ENCODE measurements at regions not wholly inside any gene's neighbourhood (a gene's known extent, or its start where the extent isn't known, plus 50 kb on each side); places are given as distances from the start of the nearest gene placed in this dataset.

- H3K27me3 ChIP-seq (ENCODE audit: control insufficient read depth, insufficient read depth, low read length), result no peaks in the 10 kb centered on the region
- DNase-seq, result no peak
- no peaks in the 10 kb centered on the region for H3K36me3 ChIP-seq (replicated peaks; ENCODE audit: control insufficient read depth, insufficient read depth, low read length)
- no peak overlapping the region for H3K4me3 ChIP-seq (ENCODE audit: insufficient read depth, low read depth, low read length)
Measured at GRCh38 chr6:137729866-137730629, 137.0 kb upstream of the TNFAIP3 start.

GRCh38 chr6:137731600-137731959 lies 135.5 kb upstream of the TNFAIP3 start:
- H3K36me3 ChIP-seq (replicated peaks; ENCODE audit: control insufficient read depth, insufficient read depth, low read length), result no peaks in the 10 kb centered on the region
- DNase-seq, result no peak
- no peaks in the 10 kb centered on the region for H3K27me3 ChIP-seq (ENCODE audit: control insufficient read depth, insufficient read depth, low read length)
- no peak overlapping the region for H3K4me3 ChIP-seq (ENCODE audit: insufficient read depth, low read depth, low read length)

GRCh38 chr6:137731960-137732616 lies 135.0 kb upstream of the TNFAIP3 start:
- H3K36me3 ChIP-seq (replicated peaks; ENCODE audit: control insufficient read depth, insufficient read depth, low read length), result no peaks in the 10 kb centered on the region
- H3K4me3 ChIP-seq (ENCODE audit: insufficient read depth, low read depth, low read length), result no peak overlapping the region
- DNase-seq, result no peak
- no peaks in the 10 kb centered on the region for H3K27me3 ChIP-seq (ENCODE audit: control insufficient read depth, insufficient read depth, low read length)

GRCh38 chr6:137733372-137733771 lies 133.7 kb upstream of the TNFAIP3 start:
- H3K27me3 ChIP-seq (ENCODE audit: control insufficient read depth, insufficient read depth, low read length), result no peaks in the 10 kb centered on the region
- H3K36me3 ChIP-seq (replicated peaks; ENCODE audit: control insufficient read depth, insufficient read depth, low read length), result no peaks in the 10 kb centered on the region
- no peak overlapping the region for H3K4me3 ChIP-seq (ENCODE audit: insufficient read depth, low read depth, low read length)
- DNase-seq, result no peak

GRCh38 chr6:137734005-137734874 lies 132.8 kb upstream of the TNFAIP3 start:
- Histone ChIP-seq H3K4me3 (ENCODE audit: insufficient read depth, low read depth, low read length) (no peak overlapping the region), H3K36me3 (replicated peaks; ENCODE audit: control insufficient read depth, insufficient read depth, low read length) (no peaks in the 10 kb centered on the region), H3K27me3 (ENCODE audit: control insufficient read depth, insufficient read depth, low read length) (no peaks in the 10 kb centered on the region)
- DNase-seq, result no peak

- Histone ChIP-seq H3K4me3 (ENCODE audit: insufficient read depth, low read depth, low read length) (no peak overlapping the region), H3K27me3 (ENCODE audit: control insufficient read depth, insufficient read depth, low read length) (no peaks in the 10 kb centered on the region), H3K36me3 (replicated peaks; ENCODE audit: control insufficient read depth, insufficient read depth, low read length) (no peaks in the 10 kb centered on the region)
- no peak for DNase-seq
Measured at GRCh38 chr6:137734875-137735182, 132.2 kb upstream of the TNFAIP3 start.

- no peak for DNase-seq
- Histone ChIP-seq H3K4me3 (ENCODE audit: insufficient read depth, low read depth, low read length) (no peak overlapping the region), H3K27me3 (ENCODE audit: control insufficient read depth, insufficient read depth, low read length) (no peaks in the 10 kb centered on the region), H3K36me3 (replicated peaks; ENCODE audit: control insufficient read depth, insufficient read depth, low read length) (no peaks in the 10 kb centered on the region)
Measured at GRCh38 chr6:137736048-137736818, 130.8 kb upstream of the TNFAIP3 start.

GRCh38 chr6:137736911-137737310 lies 130.1 kb upstream of the TNFAIP3 start:
- H3K4me3 ChIP-seq (ENCODE audit: insufficient read depth, low read depth, low read length), result no peak overlapping the region
- H3K27me3 ChIP-seq (ENCODE audit: control insufficient read depth, insufficient read depth, low read length), result no peaks in the 10 kb centered on the region
- DNase-seq, result no peak
- no peaks in the 10 kb centered on the region for H3K36me3 ChIP-seq (replicated peaks; ENCODE audit: control insufficient read depth, insufficient read depth, low read length)

GRCh38 chr6:137737836-137738596 lies 129.0 kb upstream of the TNFAIP3 start:
- DNase-seq, result no peak
- H3K27me3 ChIP-seq (ENCODE audit: control insufficient read depth, insufficient read depth, low read length), result no peaks in the 10 kb centered on the region

GRCh38 chr6:137738931-137739504 lies 128.0 kb upstream of the TNFAIP3 start:
- Histone ChIP-seq H3K4me3 (ENCODE audit: insufficient read depth, low read depth, low read length) (no peak overlapping the region), H3K27me3 (ENCODE audit: control insufficient read depth, insufficient read depth, low read length) (no peaks in the 10 kb centered on the region), H3K36me3 (replicated peaks; ENCODE audit: control insufficient read depth, insufficient read depth, low read length) (no peaks in the 10 kb centered on the region)
- DNase-seq, result no peak

More at GRCh38 chr6:137737836-137738596, 129.0 kb upstream of the TNFAIP3 start:
- Histone ChIP-seq H3K36me3 (replicated peaks; ENCODE audit: control insufficient read depth, insufficient read depth, low read length) (no peaks in the 10 kb centered on the region), H3K4me3 (ENCODE audit: insufficient read depth, low read depth, low read length) (no peak overlapping the region)

GRCh38 chr6:137739544-137739943 lies 127.5 kb upstream of the TNFAIP3 start:
- DNase-seq, result no peak
- Histone ChIP-seq H3K27me3 (ENCODE audit: control insufficient read depth, insufficient read depth, low read length) (no peaks in the 10 kb centered on the region), H3K4me3 (ENCODE audit: insufficient read depth, low read depth, low read length) (no peak overlapping the region), H3K36me3 (replicated peaks; ENCODE audit: control insufficient read depth, insufficient read depth, low read length) (no peaks in the 10 kb centered on the region)

- Histone ChIP-seq H3K36me3 (replicated peaks; ENCODE audit: control insufficient read depth, insufficient read depth, low read length) (no peaks in the 10 kb centered on the region), H3K4me3 (ENCODE audit: insufficient read depth, low read depth, low read length) (no peak overlapping the region), H3K27me3 (ENCODE audit: control insufficient read depth, insufficient read depth, low read length) (no peaks in the 10 kb centered on the region)
- DNase-seq, result no peak
Measured at GRCh38 chr6:137740091-137740755, 126.8 kb upstream of the TNFAIP3 start.
